Activated CD8-positive, alpha-beta memory T cell treated with anti-CD3 and anti-CD28 coated beads for 4 hours (primary cell): ENCODE measurements at regions not wholly inside any gene's neighbourhood (a gene's known extent, or its start where the extent isn't known, plus 50 kb on each side); places are given as distances from the start of the nearest gene placed in this dataset.
"Not testable (repeated sequence)": the region's sequence is repeated elsewhere in the genome, so short reads cannot be mapped to it uniquely, and the experiment has no call there.

Source experiments
- DNase-seq, 2 donors: peaks; one replicate each; pipeline ENCODE4 v3.0.0-alpha.2; 2020; ENCODE audit warnings: low read depth in 2 of 2

GRCh38 chr6:119962505-119962904 lies 612.9 kb upstream of the MAN1A1 start:
- DNase-seq = no peak

- DNase-seq = no peak
Observed at GRCh38 chr6:119961450-119961849, 611.9 kb upstream of the MAN1A1 start.

- DNase-seq = no peak
Observed at GRCh38 chr6:119960456-119960855, 610.9 kb upstream of the MAN1A1 start.

- DNase-seq = no peak
Observed at GRCh38 chr6:119960036-119960435, 610.5 kb upstream of the MAN1A1 start.

GRCh38 chr6:119957195-119957594 lies 607.6 kb upstream of the MAN1A1 start:
- no peak for DNase-seq

GRCh38 chr6:119952696-119953095 lies 603.1 kb upstream of the MAN1A1 start:
- no peak for DNase-seq

GRCh38 chr6:119950681-119951080 lies 601.1 kb upstream of the MAN1A1 start:
- no peak for DNase-seq

GRCh38 chr6:119942078-119942752 lies 592.7 kb upstream of the MAN1A1 start:
- DNase-seq = no peak

- no peak for DNase-seq
Observed at GRCh38 chr6:119938752-119939151, 589.2 kb upstream of the MAN1A1 start.

- DNase-seq = no peak
Observed at GRCh38 chr6:119934816-119935215, 585.3 kb upstream of the MAN1A1 start.

- no peak for DNase-seq
Observed at GRCh38 chr6:119929121-119929520, 579.6 kb upstream of the MAN1A1 start.

GRCh38 chr6:119924888-119925287 lies 575.3 kb upstream of the MAN1A1 start:
- DNase-seq = not testable (repeated sequence)

- no peak for DNase-seq
Observed at GRCh38 chr6:119922814-119923213, 573.3 kb upstream of the MAN1A1 start.

- no peak for DNase-seq
Observed at GRCh38 chr6:119921491-119922010, 572.0 kb upstream of the MAN1A1 start.

- no peak for DNase-seq
Observed at GRCh38 chr6:119917186-119917585, 567.6 kb upstream of the MAN1A1 start.

- no peak for DNase-seq
Observed at GRCh38 chr6:119915971-119916370, 566.4 kb upstream of the MAN1A1 start.

- DNase-seq = no peak
Observed at GRCh38 chr6:119908157-119908556, 558.6 kb upstream of the MAN1A1 start.

GRCh38 chr6:119902681-119903080 lies 553.1 kb upstream of the MAN1A1 start:
- no peak for DNase-seq

GRCh38 chr6:119896806-119897205 lies 547.2 kb upstream of the MAN1A1 start:
- no peak for DNase-seq

- DNase-seq = no peak
Observed at GRCh38 chr6:119895626-119896025, 546.1 kb upstream of the MAN1A1 start.

GRCh38 chr6:119894811-119895210 lies 545.2 kb upstream of the MAN1A1 start:
- DNase-seq = no peak

- no peak for DNase-seq
Observed at GRCh38 chr6:119891644-119892043, 542.1 kb upstream of the MAN1A1 start.

- no peak for DNase-seq
Observed at GRCh38 chr6:119891206-119891605, 541.6 kb upstream of the MAN1A1 start.

GRCh38 chr6:119890470-119890869 lies 540.9 kb upstream of the MAN1A1 start:
- no peak for DNase-seq
